ENCODE measurements at regions not wholly inside any gene's neighbourhood (a gene's known extent, or its start where the extent isn't known, plus 50 kb on each side); places are given as distances from the start of the nearest gene placed in this dataset.

- no peak for DNase-seq (ENCODE audit: low spot score)
Measured at GRCh38 chr5:23367874-23368273, 139.5 kb upstream of the PRDM9 start.

GRCh38 chr5:23353286-23353685 lies 154.1 kb upstream of the PRDM9 start:
- no peak for DNase-seq (ENCODE audit: low spot score)

- no peak for DNase-seq (ENCODE audit: low spot score)
Measured at GRCh38 chr5:23352446-23352845, 155.0 kb upstream of the PRDM9 start.

- DNase-seq (ENCODE audit: low spot score): no peak
Measured at GRCh38 chr5:23343121-23343520, 164.3 kb upstream of the PRDM9 start.

GRCh38 chr5:23332650-23333251 lies 174.7 kb upstream of the PRDM9 start:
- DNase-seq (ENCODE audit: low spot score): no peak

GRCh38 chr5:23330726-23331125 lies 176.7 kb upstream of the PRDM9 start:
- no peak for DNase-seq (ENCODE audit: low spot score)

GRCh38 chr5:23319901-23320300 lies 187.5 kb upstream of the PRDM9 start:
- no peak for DNase-seq (ENCODE audit: low spot score)

GRCh38 chr5:23318960-23319359 lies 188.4 kb upstream of the PRDM9 start:
- no peak for DNase-seq (ENCODE audit: low spot score)

GRCh38 chr5:23318166-23318565 lies 189.2 kb upstream of the PRDM9 start:
- no peak for DNase-seq (ENCODE audit: low spot score)

- DNase-seq (ENCODE audit: low spot score): no peak
Measured at GRCh38 chr5:23316060-23316591, 191.3 kb upstream of the PRDM9 start.

- no peak for DNase-seq (ENCODE audit: low spot score)
Measured at GRCh38 chr5:23314827-23315226, 192.6 kb upstream of the PRDM9 start.

GRCh38 chr5:23305055-23305454 lies 202.4 kb upstream of the PRDM9 start:
- no peak for DNase-seq (ENCODE audit: low spot score)

- no peak for DNase-seq (ENCODE audit: low spot score)
Measured at GRCh38 chr5:23303836-23304235, 203.6 kb upstream of the PRDM9 start.

- no peak for DNase-seq (ENCODE audit: low spot score)
Measured at GRCh38 chr5:23303435-23303834, 204.0 kb upstream of the PRDM9 start.

- DNase-seq (ENCODE audit: low spot score): no peak
Measured at GRCh38 chr5:23302438-23302837, 205.0 kb upstream of the PRDM9 start.

GRCh38 chr5:23289162-23289561 lies 218.2 kb upstream of the PRDM9 start:
- no peak for DNase-seq (ENCODE audit: low spot score)

- no peak for DNase-seq (ENCODE audit: low spot score)
Measured at GRCh38 chr5:23284656-23285055, 222.8 kb upstream of the PRDM9 start.

- no peak for DNase-seq (ENCODE audit: low spot score)
Measured at GRCh38 chr5:23274171-23274570, 233.2 kb upstream of the PRDM9 start.

- DNase-seq (ENCODE audit: low spot score): no peak
Measured at GRCh38 chr5:23269981-23270380, 237.4 kb upstream of the PRDM9 start.

- DNase-seq (ENCODE audit: low spot score): no peak
Measured at GRCh38 chr5:23268136-23268535, 239.3 kb upstream of the PRDM9 start.

- DNase-seq (ENCODE audit: low spot score): no peak
Measured at GRCh38 chr5:23260621-23261020, 246.8 kb upstream of the PRDM9 start.

GRCh38 chr5:23257656-23258055 lies 249.8 kb upstream of the PRDM9 start:
- DNase-seq (ENCODE audit: low spot score): no peak

GRCh38 chr5:23253621-23254198 lies 253.7 kb upstream of the PRDM9 start:
- no peak for DNase-seq (ENCODE audit: low spot score)

- no peak for DNase-seq (ENCODE audit: low spot score)
Measured at GRCh38 chr5:23242891-23243290, 264.5 kb upstream of the PRDM9 start.
